Spleen (tissue), 11 donors: ENCODE measurements at regions not wholly inside any gene's neighbourhood (a gene's known extent, or its start where the extent isn't known, plus 50 kb on each side); places are given as distances from the start of the nearest gene placed in this dataset.

Experiments
- DNase-seq: peaks from one replicate; pipeline ENCODE4 v3.0.0-alpha.2; 2020
- H3K27ac ChIP-seq, 8 donors: fragments of 200-600 bp; sonication (generic) in 7 of 8; 1 replicate in 4 of 8; 2 replicates in 4 of 8; pipeline versions ENCODE4 v1.5.0 to v1.8.0; 2016 to 2021; ENCODE audit warnings: inconsistent platforms in 4 of 8, mild to moderate bottlenecking in 4 of 8, moderate library complexity in 1 of 8
- H3K27me3 ChIP-seq, 7 donors: fragments of 200-600 bp; sonication (generic) in 6 of 7; replicated peaks in 1 of 7; 1 replicate in 4 of 7; 2 replicates in 3 of 7; pipeline versions ENCODE4 v1.5.0 to v1.8.0; 2016 to 2021; ENCODE audit warnings: inconsistent platforms in 3 of 7, mild to moderate bottlenecking in 1 of 7
- H3K36me3 ChIP-seq, 6 donors: fragments of 200-600 bp; sonication (generic) in 5 of 6; 1 replicate in 4 of 6; 2 replicates in 2 of 6; pipeline versions ENCODE4 v1.5.0 to v1.8.0; 2016 to 2021; ENCODE audit warnings: inconsistent platforms in 2 of 6
- H3K4me1 ChIP-seq, 6 donors: fragments of 200-600 bp; sonication (generic) in 5 of 6; 1 replicate in 3 of 6; 2 replicates in 3 of 6; pipeline versions ENCODE4 v1.5.0 to v1.8.0; 2016 to 2021; ENCODE audit warnings: inconsistent platforms in 3 of 6
- H3K4me3 ChIP-seq, 8 donors: fragments of 200-600 bp; sonication (generic) in 7 of 8; 1 replicate in 4 of 8; 2 replicates in 4 of 8; pipeline versions ENCODE4 v1.5.0 to v1.8.0; 2016 to 2021; ENCODE audit warnings: inconsistent platforms in 4 of 8, mild to moderate bottlenecking in 4 of 8, moderate library complexity in 2 of 8
- H3K9me3 ChIP-seq, 8 donors: fragments of 200-600 bp; sonication (generic) in 7 of 8; 1 replicate in 4 of 8; 2 replicates in 4 of 8; pipeline versions ENCODE4 v1.5.0 to v1.8.0; 2016 to 2021; ENCODE audit warnings: inconsistent platforms in 4 of 8
- CTCF ChIP-seq, 11 experiments: fragments of 200-600 bp in 7 of 11; fragments of 450-650 bp in 4 of 11; sonication (generic) in 4 of 11; IDR thresholded peaks in 8 of 11; conservative IDR thresholded peaks in 3 of 11; 1 replicate in 7 of 11; 2 replicates in 4 of 11; pipeline versions ENCODE4 v1.4.0 to v1.8.0; 2016 to 2021; ENCODE audit warnings: antibody characterized with exemption in 11 of 11, inconsistent platforms in 4 of 11, mild to moderate bottlenecking in 1 of 11
- POLR2A ChIP-seq, 3 donors: fragments of 450-650 bp; IDR thresholded peaks; one replicate each; pipeline ENCODE4 v1.5.1; 2017; ENCODE audit warnings: antibody characterized with exemption in 3 of 3, mild to moderate bottlenecking in 1 of 3
- POLR2AphosphoS5 ChIP-seq, 3 donors: sonication (generic); formaldehyde crosslinking; IDR thresholded peaks; one replicate each; pipeline ENCODE4 v1.5.1; 2017; ENCODE audit warnings: antibody characterized with exemption in 3 of 3
- WGBS, 5 donors: extraction: QIAGEN DNeasy Blood & Tissue Kit in 3 of 5; methylation state at CpG; one replicate each; pipeline versions ENCODE4 v1.1.5 to v1.1.7; 2013 to 2018; 5-methylcytosine and 5-hydroxymethylcytosine counted together
- intact Hi-C: fragments of 100-400 bp; cut with DNase I; formaldehyde crosslinking; loops from one replicate; pipeline ENCODE4 v1.15.0; 2023; ENCODE audit warnings: low total_unique reads
- donor health status: healthy with polysubstance abuse.
- donor health status: DM: no; HTN: no; CAD: no; lungs with moderate emphysema.
- donor health status: DM: no; HTN: no; CAD: no.
- donor health status: Bipolar disorder and iron deficiency.
- donor health status: healthy.
- donor health status: DM: no; HTN: no; CAD: no.
- donor health status: DM: yes; HTN: yes; CAD: no.

GRCh38 chr10:29703271-29703670 is 68.5 kb upstream of the SVIL start:
- Histone ChIP-seq H3K9me3 (peaks cover 0 to 5% (median 0%) of the 10 kb centered on the region in 8 donors), H3K4me1 (peaks cover 0 to 29% (median 7%) of the 10 kb centered on the region in 6 donors), H3K27me3 (no peaks in the 10 kb centered on the region), H3K27ac (peak overlapping the region in 3 of 8 donors; percentile 13 to 48 (median 29)), H3K4me3 (no peak overlapping the region), H3K36me3 (no peaks in the 10 kb centered on the region)
- no peak for DNase-seq
- TF ChIP-seq POLR2A (IDR thresholded peaks at IDR 0.05) (no peak), CTCF (IDR thresholded peaks at IDR 0.05 in 8 of 11, conservative IDR thresholded peaks at IDR 0.05 in 3 of 11) (no peak), POLR2AphosphoS5 (IDR thresholded peaks at IDR 0.05) (no peak)
- intact Hi-C loops = no loop called here
- WGBS, 5 donors = 45 to 67% (median 54%) methylated on average over 9 of the region's 9 CpGs

GRCh38 chr10:29702273-29703164 is 67.7 kb upstream of the SVIL start:
- WGBS, 5 donors = 34 to 42% (median 41%) methylated on average over 10 of the region's 10 CpGs
- H3K9me3 ChIP-seq = peaks cover 0 to 5% (median 0%) of the 10 kb centered on the region in 8 donors
- H3K27ac ChIP-seq = peak overlapping the region in 4 of 8 donors; percentile 13 to 48 (median 30)
- no peak for DNase-seq
- peaks cover 0 to 29% (median 7%) of the 10 kb centered on the region in 6 donors for H3K4me1 ChIP-seq
- TF ChIP-seq POLR2AphosphoS5 (IDR thresholded peaks at IDR 0.05) (no peak), POLR2A (IDR thresholded peaks at IDR 0.05) (no peak), CTCF (IDR thresholded peaks at IDR 0.05 in 8 of 11, conservative IDR thresholded peaks at IDR 0.05 in 3 of 11) (no peak)
- intact Hi-C loops = no loop called here
- no peaks in the 10 kb centered on the region for H3K36me3 ChIP-seq
- H3K27me3 ChIP-seq = no peaks in the 10 kb centered on the region
- H3K4me3 ChIP-seq = peak overlapping the region in 1 of 8 donors; percentile 3

- Histone ChIP-seq H3K27me3 (no peaks in the 10 kb centered on the region), H3K27ac (no peak overlapping the region), H3K4me1 (peaks cover 0 to 29% (median 7%) of the 10 kb centered on the region in 6 donors), H3K4me3 (no peak overlapping the region), H3K9me3 (peaks cover 0 to 5% (median 0%) of the 10 kb centered on the region in 8 donors), H3K36me3 (no peaks in the 10 kb centered on the region)
- DNase-seq = no peak
- WGBS, 5 donors = 50 to 92% (median 73%) methylated on average over 1 of the region's 1 CpG
- TF ChIP-seq CTCF (IDR thresholded peaks at IDR 0.05 in 8 of 11, conservative IDR thresholded peaks at IDR 0.05 in 3 of 11) = no peak
- no peak for TF ChIP-seq POLR2A (IDR thresholded peaks at IDR 0.05)
- TF ChIP-seq POLR2AphosphoS5 (IDR thresholded peaks at IDR 0.05) = no peak
- intact Hi-C loops = no loop called here
Observed at GRCh38 chr10:29701306-29701705, 66.5 kb upstream of the SVIL start.

GRCh38 chr10:29699621-29700020 is 64.8 kb upstream of the SVIL start:
- TF ChIP-seq POLR2A (IDR thresholded peaks at IDR 0.05) = no peak
- Histone ChIP-seq H3K4me1 (peaks cover 0 to 29% (median 7%) of the 10 kb centered on the region in 6 donors), H3K36me3 (no peaks in the 10 kb centered on the region), H3K27me3 (no peaks in the 10 kb centered on the region), H3K9me3 (no peaks in the 10 kb centered on the region), H3K4me3 (no peak overlapping the region), H3K27ac (no peak overlapping the region)
- WGBS, 5 donors = 45 to 96% (median 75%) methylated on average over 4 to 5 of the region's 5 CpGs
- intact Hi-C loops = no loop called here
- no peak for DNase-seq
